Neural progenitor cell (in vitro differentiated cells): ENCODE measurements at regions not wholly inside any gene's neighbourhood (a gene's known extent, or its start where the extent isn't known, plus 50 kb on each side); places are given as distances from the start of the nearest gene placed in this dataset.
"Not testable (repeated sequence)": the region's sequence is repeated elsewhere in the genome, so short reads cannot be mapped to it uniquely, and the experiment has no call there.

Source experiments
- DNase-seq: peaks from one replicate; pipeline ENCODE4 v3.0.0-alpha.2; 2016; ENCODE audit warnings: low spot score
- H2AFZ ChIP-seq: fragments of 200-600 bp; sonication (generic); replicated peaks from 2 replicates; pipeline ENCODE4 v1.6.1; 2016; ENCODE audit warnings: antibody characterized with exemption
- H3F3A ChIP-seq: fragments of 200-600 bp; sonication (generic); 2 replicates; pipeline ENCODE4 v1.6.1; 2016; ENCODE audit warnings: antibody characterized with exemption, low read depth
- H3K27ac ChIP-seq: fragments of 200-600 bp; sonication (generic); 2 replicates; pipeline ENCODE4 v1.5.1; 2016; ENCODE audit warnings: mild to moderate bottlenecking
- H3K27me3 ChIP-seq: fragments of 200-600 bp; sonication (generic); 2 replicates; pipeline ENCODE4 v1.6.1; 2016; ENCODE audit warnings: mild to moderate bottlenecking, moderate library complexity
- H3K36me3 ChIP-seq: fragments of 200-600 bp; sonication (generic); 2 replicates; pipeline ENCODE4 v1.5.1; 2016
- H3K4me1 ChIP-seq: fragments of 200-600 bp; sonication (generic); 2 replicates; pipeline ENCODE4 v1.6.1; 2016; ENCODE audit warnings: mixed run types
- H3K4me2 ChIP-seq: fragments of 200-600 bp; sonication (generic); 2 replicates; pipeline ENCODE4 v1.6.1; 2016
- H3K4me3 ChIP-seq: fragments of 200-600 bp; sonication (generic); 2 replicates; pipeline ENCODE4 v1.5.1; 2016
- H3K79me2 ChIP-seq: fragments of 200-600 bp; sonication (generic); 2 replicates; pipeline ENCODE4 v1.6.1; 2016; ENCODE audit warnings: low read depth
- H3K9ac ChIP-seq: fragments of 200-600 bp; sonication (generic); 2 replicates; pipeline ENCODE4 v1.6.1; 2016
- H3K9me3 ChIP-seq: fragments of 200-600 bp; sonication (generic); 2 replicates; pipeline ENCODE4 v1.5.1; 2016; ENCODE audit warnings: low read depth
- H4K20me1 ChIP-seq: fragments of 200-600 bp; sonication (generic); 2 replicates; pipeline ENCODE4 v1.6.1; 2016; ENCODE audit warnings: low read depth
- H3K27ac Mint-ChIP-seq: 3 replicates; pipeline ENCODE4 v1.8.0; 2021; ENCODE audit warnings: mixed read lengths
- H3K27me3 Mint-ChIP-seq: 2 replicates; pipeline ENCODE4 v1.8.0; 2022; ENCODE audit warnings: low read depth, mild to moderate bottlenecking, inconsistent platforms, moderate library complexity, mixed read lengths; ENCODE audit not compliant: insufficient read depth
- H3K36me3 Mint-ChIP-seq: 3 replicates; pipeline ENCODE4 v1.8.0; 2021; ENCODE audit warnings: mixed read lengths
- H3K4me1 Mint-ChIP-seq: 3 replicates; pipeline ENCODE4 v1.8.0; 2021; ENCODE audit warnings: mixed read lengths
- H3K4me3 Mint-ChIP-seq: 3 replicates; pipeline ENCODE4 v1.8.0; 2021; ENCODE audit warnings: mild to moderate bottlenecking, moderate library complexity, mixed read lengths
- H3K9me3 Mint-ChIP-seq: 3 replicates; pipeline ENCODE4 v1.8.0; 2020; ENCODE audit warnings: mixed read lengths
- CTCF ChIP-seq: fragments of 200-600 bp; sonication (generic); IDR thresholded peaks from 2 replicates; pipeline ENCODE4 v1.5.1; 2017; ENCODE audit warnings: antibody characterized with exemption, mild to moderate bottlenecking
- EZH2 ChIP-seq: fragments of 200-600 bp; sonication (generic); IDR thresholded peaks from 2 replicates; pipeline ENCODE4 v1.6.1; 2017; ENCODE audit warnings: antibody characterized with exemption, mild to moderate bottlenecking, moderate library complexity
- EZH2phosphoT487 ChIP-seq: fragments of 200-600 bp; sonication (generic); IDR thresholded peaks from 2 replicates; pipeline ENCODE4 v1.6.1; 2017; ENCODE audit warnings: antibody characterized with exemption

GRCh38 chr10:81603106-81603620, 271.8 kb upstream of the NRG3 start:
- H3F3A ChIP-seq: no peaks in the 10 kb centered on the region
- H2AFZ ChIP-seq: no peak overlapping the region
- H3K27me3 ChIP-seq: no peaks in the 10 kb centered on the region
- H3K9me3 ChIP-seq: no peaks in the 10 kb centered on the region
- no peak overlapping the region for H3K27ac ChIP-seq
- Mint-ChIP-seq H3K9me3 (no peaks in the 10 kb centered on the region), H3K36me3 (no peaks in the 10 kb centered on the region), H3K4me3 (no peak overlapping the region), H3K27me3 (no peaks in the 10 kb centered on the region), H3K27ac (no peak overlapping the region), H3K4me1 (no peaks in the 10 kb centered on the region)
- no peak overlapping the region for H3K9ac ChIP-seq
- no peak for TF ChIP-seq EZH2phosphoT487
- TF ChIP-seq CTCF: no peak
- TF ChIP-seq EZH2: no peak
- no peak overlapping the region for H3K4me3 ChIP-seq
- no peak for DNase-seq
- H3K36me3 ChIP-seq: no peaks in the 10 kb centered on the region
- no peak overlapping the region for H3K4me2 ChIP-seq
- H3K79me2 ChIP-seq: no peaks in the 10 kb centered on the region
- no peaks in the 10 kb centered on the region for H4K20me1 ChIP-seq
- no peaks in the 10 kb centered on the region for H3K4me1 ChIP-seq

- not testable (repeated sequence) for H3K27me3 ChIP-seq, DNase-seq, H3K4me3 Mint-ChIP-seq, H3K4me3 ChIP-seq, H3K36me3 ChIP-seq, H3K79me2 ChIP-seq, H3K4me2 ChIP-seq, H3K27me3 Mint-ChIP-seq, H3K27ac Mint-ChIP-seq, H4K20me1 ChIP-seq, H2AFZ ChIP-seq, H3K9me3 ChIP-seq, H3K9me3 Mint-ChIP-seq, H3K4me1 ChIP-seq, H3K27ac ChIP-seq, H3K36me3 Mint-ChIP-seq, H3K4me1 Mint-ChIP-seq, H3K9ac ChIP-seq, H3F3A ChIP-seq
Measured at GRCh38 chr10:81644485-81644884, 230.5 kb upstream of the NRG3 start.

GRCh38 chr10:81655986-81656385, 219.0 kb upstream of the NRG3 start:
- DNase-seq: no peak
- Histone ChIP-seq H2AFZ (no peak overlapping the region), H3K9me3 (peaks cover 3% of the 10 kb centered on the region), H3K27ac (no peak overlapping the region), H4K20me1 (no peaks in the 10 kb centered on the region), H3K9ac (no peak overlapping the region), H3K4me2 (no peak overlapping the region), H3K79me2 (no peaks in the 10 kb centered on the region), H3K27me3 (no peaks in the 10 kb centered on the region), H3K4me3 (no peak overlapping the region), H3K36me3 (no peaks in the 10 kb centered on the region), H3F3A (no peaks in the 10 kb centered on the region), H3K4me1 (no peaks in the 10 kb centered on the region)
- Mint-ChIP-seq H3K9me3 (peaks cover 9% of the 10 kb centered on the region), H3K27me3 (no peaks in the 10 kb centered on the region), H3K4me3 (no peak overlapping the region), H3K36me3 (no peaks in the 10 kb centered on the region), H3K27ac (no peak overlapping the region), H3K4me1 (no peaks in the 10 kb centered on the region)
- TF ChIP-seq EZH2phosphoT487 (no peak), CTCF (no peak), EZH2 (no peak)

- TF ChIP-seq EZH2 (no peak), EZH2phosphoT487 (no peak), CTCF (no peak)
- Histone ChIP-seq H3K27me3 (no peaks in the 10 kb centered on the region), H3K9ac (no peak overlapping the region), H3K27ac (no peak overlapping the region), H3K4me1 (no peaks in the 10 kb centered on the region), H3F3A (no peaks in the 10 kb centered on the region), H3K4me2 (no peak overlapping the region), H3K79me2 (no peaks in the 10 kb centered on the region), H2AFZ (no peak overlapping the region), H3K4me3 (no peak overlapping the region), H4K20me1 (no peaks in the 10 kb centered on the region), H3K9me3 (no peaks in the 10 kb centered on the region), H3K36me3 (no peaks in the 10 kb centered on the region)
- Mint-ChIP-seq H3K27me3 (no peaks in the 10 kb centered on the region), H3K4me1 (no peaks in the 10 kb centered on the region), H3K4me3 (no peak overlapping the region), H3K27ac (no peak overlapping the region), H3K36me3 (no peaks in the 10 kb centered on the region), H3K9me3 (no peaks in the 10 kb centered on the region)
- DNase-seq: no peak
Measured at GRCh38 chr10:81662837-81663236, 212.2 kb upstream of the NRG3 start.

- not testable (repeated sequence) for H3K36me3 Mint-ChIP-seq, H3K4me3 Mint-ChIP-seq, H3K9me3 Mint-ChIP-seq, H3K4me1 Mint-ChIP-seq, H3K4me2 ChIP-seq, H3K9ac ChIP-seq, H3K4me1 ChIP-seq, DNase-seq, H2AFZ ChIP-seq, H3K36me3 ChIP-seq, H3F3A ChIP-seq, H3K4me3 ChIP-seq, H3K27ac ChIP-seq, H4K20me1 ChIP-seq, H3K27ac Mint-ChIP-seq, H3K9me3 ChIP-seq, H3K79me2 ChIP-seq, H3K27me3 ChIP-seq, H3K27me3 Mint-ChIP-seq
Measured at GRCh38 chr10:81664800-81665199, 210.2 kb upstream of the NRG3 start.
